ENCODE measurements at regions not wholly inside any gene's neighbourhood (a gene's known extent, or its start where the extent isn't known, plus 50 kb on each side); places are given as distances from the start of the nearest gene placed in this dataset.

- intact Hi-C loops (cut with DNase I; ENCODE audit: low total_unique reads) = no loop called here
- WGBS, 5 donors = 66 to 84% (median 72%) methylated on average over 4 of the region's 4 CpGs
Observed at GRCh38 chr22:27083610-27084009, 426.2 kb downstream of the MIAT start.

GRCh38 chr22:27084130-27084529 is 426.7 kb downstream of the MIAT start:
- no peaks in the 10 kb centered on the region for H3K36me3 ChIP-seq
- no peak for TF ChIP-seq CTCF (IDR thresholded peaks at IDR 0.05)
- no peak for TF ChIP-seq POLR2A (IDR thresholded peaks at IDR 0.05)
- no peak for TF ChIP-seq POLR2AphosphoS5 (IDR thresholded peaks at IDR 0.05)
- no peak for TF ChIP-seq EP300 (IDR thresholded peaks at IDR 0.05)
- no peak overlapping the region for H3K4me3 ChIP-seq
- DNase-seq = no peak
- peaks cover 0 to 11% (median 3%) of the 10 kb centered on the region in 4 donors for H3K9me3 ChIP-seq
- intact Hi-C loops (cut with DNase I; ENCODE audit: low total_unique reads) = no loop called here
- 83 to 95% (median 91%) methylated on average over 1 of the region's 1 CpG for WGBS, 5 donors
- H3K27me3 ChIP-seq = peaks cover 0 to 37% (median 0%) of the 10 kb centered on the region in 3 donors
- no peak overlapping the region for H3K27ac ChIP-seq
- H3K4me1 ChIP-seq = no peaks in the 10 kb centered on the region

More at GRCh38 chr22:27083610-27084009, 426.2 kb downstream of the MIAT start:
- no peak for DNase-seq
- Histone ChIP-seq H3K9me3 (peaks cover 0 to 10% (median 3%) of the 10 kb centered on the region in 4 donors), H3K4me3 (no peak overlapping the region), H3K4me1 (no peaks in the 10 kb centered on the region), H3K27me3 (peaks cover 0 to 42% (median 0%) of the 10 kb centered on the region in 3 donors), H3K27ac (no peak overlapping the region), H3K36me3 (no peaks in the 10 kb centered on the region)
- TF ChIP-seq POLR2A (IDR thresholded peaks at IDR 0.05) (no peak), EP300 (IDR thresholded peaks at IDR 0.05) (no peak), CTCF (IDR thresholded peaks at IDR 0.05) (no peak), POLR2AphosphoS5 (IDR thresholded peaks at IDR 0.05) (no peak)

GRCh38 chr22:27086080-27087044 is 429.0 kb downstream of the MIAT start:
- WGBS, 5 donors = 33 to 47% (median 38%) methylated on average over 8 to 18 of the region's 18 CpGs

More at GRCh38 chr22:27086080-27087044, 429.0 kb downstream of the MIAT start:
- DNase-seq = no peak
- H3K27ac ChIP-seq = no peak overlapping the region
- H3K36me3 ChIP-seq = no peaks in the 10 kb centered on the region
- intact Hi-C loops (cut with DNase I; ENCODE audit: low total_unique reads) = no loop called here
- peaks cover 0 to 11% (median 3%) of the 10 kb centered on the region in 4 donors for H3K9me3 ChIP-seq
- TF ChIP-seq EP300 (IDR thresholded peaks at IDR 0.05) (no peak), CTCF (IDR thresholded peaks at IDR 0.05) (no peak), POLR2A (IDR thresholded peaks at IDR 0.05) (no peak), POLR2AphosphoS5 (IDR thresholded peaks at IDR 0.05) (no peak)
- H3K4me3 ChIP-seq = no peak overlapping the region
- no peaks in the 10 kb centered on the region for H3K4me1 ChIP-seq
- H3K27me3 ChIP-seq = peaks cover 0 to 27% (median 0%) of the 10 kb centered on the region in 3 donors

Data from stomach (tissue), 8 donors.